Neural cell (in vitro differentiated cells): ENCODE measurements at regions not wholly inside any gene's neighbourhood (a gene's known extent, or its start where the extent isn't known, plus 50 kb on each side); places are given as distances from the start of the nearest gene placed in this dataset.

Experiments used
- CTCF ChIP-seq: fragments of 450-650 bp; IDR thresholded peaks from 2 replicates; pipeline ENCODE4 v1.5.1; 2014; ENCODE audit warnings: antibody characterized with exemption, mild to moderate bottlenecking, moderate library complexity; ENCODE audit not compliant: poor library complexity, severe bottlenecking
- EP300 ChIP-seq: fragments of 450-650 bp; conservative IDR thresholded peaks from 2 replicates; pipeline ENCODE4 v1.6.1; 2014; ENCODE audit warnings: antibody characterized with exemption, mild to moderate bottlenecking, moderate library complexity; ENCODE audit not compliant: poor library complexity, severe bottlenecking
- EZH2 ChIP-seq: fragments of 200-600, 300-800 bp; shearing (Covaris generic), sonication (generic); IDR thresholded peaks from 2 replicates; pipeline ENCODE4 v1.6.1; 2014; ENCODE audit warnings: antibody characterized with exemption, low read length, borderline replicate concordance, mild to moderate bottlenecking; ENCODE audit not compliant: insufficient read depth, poor library complexity, severe bottlenecking
- RAD21 ChIP-seq: fragments of 450-650 bp; conservative IDR thresholded peaks from 2 replicates; pipeline ENCODE4 v1.6.1; 2014; ENCODE audit warnings: antibody characterized with exemption, mild to moderate bottlenecking, moderate library complexity
- REST ChIP-seq: IDR thresholded peaks from 2 replicates; pipeline ENCODE4 v1.6.1; 2012; ENCODE audit warnings: borderline replicate concordance
- TAF1 ChIP-seq: IDR thresholded peaks from 2 replicates; pipeline ENCODE4 v1.6.1; 2012; ENCODE audit warnings: low read depth

- TF ChIP-seq CTCF (no peak), EP300 (no peak), RAD21 (no peak), TAF1 (no peak), REST (no peak), EZH2 (no peak)
Observed at GRCh38 chr18:25825056-25825455, 265.4 kb downstream of the SS18 start.
